H1 (cell line): ENCODE measurements at regions not wholly inside any gene's neighbourhood (a gene's known extent, or its start where the extent isn't known, plus 50 kb on each side); places are given as distances from the start of the nearest gene placed in this dataset.

Source experiments
- CTCF ChIA-PET: fragments of 300-600 bp; sonication (Branson Sonifier 250); formaldehyde crosslinking; loops from one replicate; lab custom pipeline; 2021; ENCODE audit not compliant: partially characterized antibody; lab: Charles Lee
- POLR2A ChIA-PET: fragments of 300-600 bp; sonication (Branson Sonifier 250); formaldehyde crosslinking; loops from one replicate; lab custom pipeline; 2021; ENCODE audit warnings: inconsistent platforms; ENCODE audit not compliant: partially characterized antibody; lab: Charles Lee
- DNase-seq, 2 experiments: peaks; one replicate each; pipeline versions ENCODE4 v3.0.0 to v3.0.0-alpha.2; 2010 to 2022; ENCODE audit warnings: low spot score in 2 of 2, low read depth in 1 of 2, mixed read lengths in 1 of 2
- FAIRE-seq: peaks from 2 replicates; lab custom pipeline; 2011; peaks lifted over from hg19 to GRCh38; lab: Jason Lieb, UNC
- H2AFZ ChIP-seq: 2 replicates; pipeline ENCODE4 v1.8.1; 2012; ENCODE audit warnings: low read length, inconsistent platforms
- H2AK5ac ChIP-seq: 2 replicates; pipeline ENCODE4 v1.6.1; 2013; ENCODE audit warnings: low read depth, low read length
- H2BK120ac ChIP-seq: replicated peaks from 2 replicates; pipeline ENCODE3; 2013; ENCODE audit warnings: low read depth, low read length, inconsistent platforms
- H2BK12ac ChIP-seq: 2 replicates; pipeline ENCODE4 v1.6.1; 2013; ENCODE audit warnings: low read depth, low read length
- H2BK15ac ChIP-seq: 2 replicates; pipeline ENCODE4 v1.6.1; 2013; ENCODE audit warnings: low read length
- H2BK20ac ChIP-seq: 2 replicates; pipeline ENCODE4 v1.6.1; 2013; ENCODE audit warnings: low read length
- H2BK5ac ChIP-seq: 2 replicates; pipeline ENCODE4 v1.6.1; 2013; ENCODE audit warnings: low read depth, low read length
- H3K14ac ChIP-seq: 2 replicates; pipeline ENCODE4 v1.6.1; 2013; ENCODE audit warnings: inconsistent platforms; ENCODE audit not compliant: insufficient read length
- H3K18ac ChIP-seq: 2 replicates; pipeline ENCODE4 v1.6.1; 2013; ENCODE audit warnings: low read length; ENCODE audit errors: extremely low read depth
- H3K23ac ChIP-seq: 2 replicates; pipeline ENCODE4 v1.6.1; 2013; ENCODE audit warnings: inconsistent platforms; ENCODE audit not compliant: insufficient read length
- H3K23me2 ChIP-seq: 2 replicates; pipeline ENCODE4 v1.6.1; 2013; ENCODE audit warnings: low read depth, low read length
- H3K27ac ChIP-seq: 2 replicates; pipeline ENCODE4 v1.6.1; 2011; ENCODE audit warnings: low read depth, low read length, inconsistent platforms
- H3K27me3 ChIP-seq, 4 experiments: replicated peaks in 1 of 4; 1 replicate in 1 of 4; 2 replicates in 3 of 4; pipeline versions ENCODE4 v1.6.1 to v1.8.1; 2011 to 2013; ENCODE audit warnings: low read length in 3 of 4, mild to moderate bottlenecking in 3 of 4, inconsistent platforms in 2 of 4, mixed read lengths in 2 of 4, moderate library complexity in 1 of 4; ENCODE audit not compliant: control insufficient read depth in 3 of 4, insufficient read depth in 3 of 4; ENCODE audit errors: extremely low read depth in 1 of 4
- H3K36me3 ChIP-seq, 4 experiments: 2 replicates each; pipeline versions ENCODE4 v1.6.1 to v1.8.1; 2011 to 2013; ENCODE audit warnings: mild to moderate bottlenecking in 4 of 4, low read length in 3 of 4, moderate library complexity in 2 of 4, control low read depth in 1 of 4, inconsistent platforms in 1 of 4; ENCODE audit not compliant: insufficient read depth in 4 of 4, control insufficient read depth in 2 of 4
- H3K4ac ChIP-seq: replicated peaks from 2 replicates; pipeline ENCODE3; 2013; ENCODE audit warnings: low read length, low read depth, mixed read lengths, inconsistent platforms; ENCODE audit not compliant: insufficient read length
- H3K4me1 ChIP-seq, 4 experiments: replicated peaks in 1 of 4; 1 replicate in 1 of 4; 2 replicates in 3 of 4; pipeline versions ENCODE4 v1.6.1 to v1.8.1; 2011 to 2013; ENCODE audit warnings: low read length in 3 of 4, inconsistent platforms in 2 of 4, mixed read lengths in 1 of 4; ENCODE audit not compliant: insufficient read depth in 4 of 4, control insufficient read depth in 3 of 4
- H3K4me2 ChIP-seq, 2 experiments: 2 replicates each; pipeline versions ENCODE4 v1.6.1 to v1.8.1; 2011 to 2013; ENCODE audit warnings: low read depth in 2 of 2, low read length in 2 of 2, control low read depth in 1 of 2, inconsistent platforms in 1 of 2, mild to moderate bottlenecking in 1 of 2; ENCODE audit not compliant: insufficient read depth in 1 of 2
- H3K4me3 ChIP-seq, 4 experiments: fragments of 200-600, 300-600 bp in 1 of 4; sonication (generic), shearing (Covaris generic), sonication (Bioruptor Twin) in 1 of 4; 2 replicates each; pipeline versions ENCODE4 v1.5.1 to v1.8.1; 2011 to 2016; ENCODE audit warnings: low read length in 4 of 4, low read depth in 3 of 4, control low read depth in 2 of 4, inconsistent platforms in 2 of 4, mild to moderate bottlenecking in 2 of 4, mixed read lengths in 1 of 4, moderate library complexity in 1 of 4; ENCODE audit not compliant: insufficient read depth in 2 of 4; ENCODE audit errors: extremely low read depth in 1 of 4
- H3K56ac ChIP-seq: replicated peaks from 2 replicates; pipeline ENCODE3; 2013; ENCODE audit warnings: low read depth, mild to moderate bottlenecking, mixed read lengths, low read length, inconsistent platforms; ENCODE audit not compliant: insufficient read length
- H3K79me1 ChIP-seq: 2 replicates; pipeline ENCODE4 v1.6.1; 2013; ENCODE audit warnings: low read depth, low read length, control low read depth
- H3K79me2 ChIP-seq, 2 experiments: 2 replicates each; pipeline versions ENCODE4 v1.6.1 to v1.8.1; 2012 to 2013; ENCODE audit warnings: low read length in 2 of 2, mild to moderate bottlenecking in 2 of 2, inconsistent platforms in 1 of 2; ENCODE audit not compliant: insufficient read depth in 2 of 2, control insufficient read depth in 1 of 2
- H3K9ac ChIP-seq, 4 experiments: replicated peaks in 1 of 4; 1 replicate in 1 of 4; 2 replicates in 3 of 4; pipeline versions ENCODE4 v1.6.1 to v1.8.1; 2011 to 2013; ENCODE audit warnings: low read depth in 3 of 4, low read length in 3 of 4, control low read depth in 2 of 4, mild to moderate bottlenecking in 2 of 4, moderate library complexity in 2 of 4, inconsistent platforms in 1 of 4; ENCODE audit errors: extremely low read depth in 1 of 4
- H3K9me3 ChIP-seq, 2 experiments: 2 replicates each; pipeline versions ENCODE4 v1.6.1 to v1.8.1; 2012 to 2013; ENCODE audit warnings: mild to moderate bottlenecking in 2 of 2, moderate library complexity in 2 of 2, control low read depth in 1 of 2, inconsistent platforms in 1 of 2, low read depth in 1 of 2, low read length in 1 of 2, mixed read lengths in 1 of 2; ENCODE audit not compliant: insufficient read depth in 2 of 2
- H4K20me1 ChIP-seq, 2 experiments: replicated peaks in 1 of 2; 2 replicates each; pipeline versions ENCODE3 to v1.8.1; 2011 to 2013; ENCODE audit warnings: inconsistent platforms in 2 of 2, low read length in 2 of 2, mild to moderate bottlenecking in 1 of 2; ENCODE audit not compliant: insufficient read depth in 2 of 2, control insufficient read depth in 1 of 2
- H4K5ac ChIP-seq: 2 replicates; pipeline ENCODE4 v1.6.1; 2013; ENCODE audit warnings: low read length, low read depth, mixed read lengths, inconsistent platforms; ENCODE audit not compliant: insufficient read length
- H4K8ac ChIP-seq: 2 replicates; pipeline ENCODE4 v1.8.0; 2013; ENCODE audit warnings: mild to moderate bottlenecking, moderate library complexity, low read length, inconsistent platforms; ENCODE audit not compliant: insufficient read depth; ENCODE audit errors: extremely low read depth
- H4K91ac ChIP-seq: replicated peaks from 2 replicates; pipeline ENCODE3; 2013; ENCODE audit warnings: low read length, mixed read lengths, inconsistent platforms; ENCODE audit not compliant: insufficient read length
- CREB1 ChIP-seq: IDR thresholded peaks from 2 replicates; pipeline ENCODE4 v1.6.1; 2012; ENCODE audit warnings: inconsistent platforms
- GTF2F1 ChIP-seq: IDR thresholded peaks from 2 replicates; pipeline ENCODE4 v1.6.1; 2012; ENCODE audit warnings: low read depth, low read length, improper control_type of control experiment, borderline replicate concordance
- SP4 ChIP-seq: IDR thresholded peaks from 2 replicates; pipeline ENCODE4 v1.6.1; 2012; ENCODE audit warnings: low read length, inconsistent platforms
- WGBS, 2 experiments: shearing (Covaris generic) in 1 of 2; methylation state at CpG; one replicate each; pipeline versions ENCODE4 v1.1.6 to v1.1.7; 2013 to 2015; ENCODE audit warnings: low lambda C conversion rate in 2 of 2, mixed read lengths in 2 of 2, inconsistent platforms in 1 of 2, low coverage in 1 of 2, missing lambda C conversion rate in 1 of 2; ENCODE audit not compliant: insufficient replicate concordance in 2 of 2, insufficient coverage in 1 of 2, insufficient read length in 1 of 2; ENCODE audit errors: extremely low coverage in 1 of 2, missing lambda C conversion rate in 1 of 2; 5-methylcytosine and 5-hydroxymethylcytosine counted together

GRCh38 chr22:49636649-49637048 is 191.0 kb downstream of the BRD1 start:
- H3K4me1 ChIP-seq = peaks cover 0 to 5% (median 4%) of the 10 kb centered on the region in 4 experiments; a peak in 4 of 7 replicates
- WGBS, 2 experiments = 97% methylated on average over 11 of the region's 17 CpGs; no CpG with 5 or more reads in 1 of the 2 experiments
- no peak overlapping the region for H2BK15ac ChIP-seq
- H3K79me1 ChIP-seq = no peaks in the 10 kb centered on the region; the same call in 1 of the 2 replicates
- no peak for FAIRE-seq
- no peak overlapping the region for H3K4me2 ChIP-seq
- peaks cover 0 to 4% (median 2%) of the 10 kb centered on the region in 4 experiments; a peak in 3 of 7 replicates for H3K27me3 ChIP-seq
- H3K4me3 ChIP-seq = no peak overlapping the region
- no peaks in the 10 kb centered on the region for H4K20me1 ChIP-seq
- no peak overlapping the region for H4K5ac ChIP-seq
- H3K23ac ChIP-seq = no peak overlapping the region
- no peak overlapping the region for H3K14ac ChIP-seq
- no peaks in the 10 kb centered on the region; a peak in 1 of 8 replicates for H3K36me3 ChIP-seq
- no peak overlapping the region for H2BK5ac ChIP-seq
- H3K79me2 ChIP-seq = no peaks in the 10 kb centered on the region
- ChIA-PET CTCF (interaction anchor here (0.9 to 1.7 kb wide), 4 partner anchors 65 to 331 kb away, joined by 3 to 8 read pairs (median 3); no protein-coding TSS in a partner anchor), POLR2A (no interaction called here)
- no peak overlapping the region for H4K91ac ChIP-seq
- H2AFZ ChIP-seq = no peak overlapping the region
- no peak overlapping the region for H3K4ac ChIP-seq
- H3K27ac ChIP-seq = no peak overlapping the region
- H3K23me2 ChIP-seq = peaks cover 4% of the 10 kb centered on the region; the same call in 1 of the 2 replicates
- no peak overlapping the region for H2BK120ac ChIP-seq
- no peak overlapping the region for H3K9ac ChIP-seq
- H3K18ac ChIP-seq = no peak overlapping the region
- H2BK20ac ChIP-seq = no peak overlapping the region
- no peak overlapping the region for H2BK12ac ChIP-seq
- no peak overlapping the region for H3K56ac ChIP-seq
- H3K9me3 ChIP-seq = no peaks in the 10 kb centered on the region
- DNase-seq = no peak
- TF ChIP-seq GTF2F1 (no peak), SP4 (no peak), CREB1 (no peak)
- no peak overlapping the region for H4K8ac ChIP-seq
- H2AK5ac ChIP-seq = no peak overlapping the region
